MM.1S (cell line): ENCODE measurements at regions not wholly inside any gene's neighbourhood (a gene's known extent, or its start where the extent isn't known, plus 50 kb on each side); places are given as distances from the start of the nearest gene placed in this dataset.

Experiments
- CTCF ChIP-seq: fragments of 300-600 bp; sonication (generic); IDR thresholded peaks from 2 replicates; pipeline ENCODE4 v1.5.1; 2016; ENCODE audit warnings: antibody characterized with exemption, low read length, mixed read lengths
- EZH2 ChIP-seq: fragments of 300-600 bp; sonication (generic); optimal IDR thresholded peaks from 2 replicates; pipeline ENCODE3; 2017; ENCODE audit warnings: low read depth, mild to moderate bottlenecking, antibody characterized with exemption, low read length, mixed read lengths

GRCh38 chr7:23960361-23960760, 250.3 kb downstream of the STK31 start:
- no peak for TF ChIP-seq CTCF
- TF ChIP-seq EZH2: no peak
